Smooth muscle cell (in vitro differentiated cells): ENCODE measurements at regions not wholly inside any gene's neighbourhood (a gene's known extent, or its start where the extent isn't known, plus 50 kb on each side); places are given as distances from the start of the nearest gene placed in this dataset.

Experiments
- DNase-seq: peaks from one replicate; lab custom pipeline; 2025; ENCODE audit not compliant: unreplicated experiment; lab: John Stamatoyannopoulos, UW
- H2AFZ ChIP-seq: fragments of 200-600 bp; sonication (generic); 2 replicates; pipeline ENCODE4 v1.6.0; 2016; ENCODE audit warnings: antibody characterized with exemption, low read depth, mild to moderate bottlenecking
- H3F3A ChIP-seq: fragments of 200-600 bp; sonication (generic); 2 replicates; pipeline ENCODE4 v1.6.0; 2017; ENCODE audit warnings: antibody characterized with exemption, low read depth
- H3K27ac ChIP-seq: fragments of 200-600 bp; sonication (generic); 2 replicates; pipeline ENCODE4 v1.5.1; 2016; ENCODE audit warnings: low read depth, mild to moderate bottlenecking
- H3K27me3 ChIP-seq: fragments of 200-600 bp; sonication (generic); 2 replicates; pipeline ENCODE4 v1.6.1; 2016; ENCODE audit warnings: low read depth, mild to moderate bottlenecking
- H3K36me3 ChIP-seq: fragments of 200-600 bp; sonication (generic); 2 replicates; pipeline ENCODE4 v1.5.1; 2016; ENCODE audit warnings: low read depth
- H3K4me1 ChIP-seq: fragments of 200-600 bp; sonication (generic); 2 replicates; pipeline ENCODE4 v1.5.1; 2016; ENCODE audit warnings: low read depth
- H3K4me2 ChIP-seq: fragments of 200-600 bp; sonication (generic); 2 replicates; pipeline ENCODE4 v1.6.0; 2016; ENCODE audit warnings: mild to moderate bottlenecking
- H3K4me3 ChIP-seq: fragments of 200-600 bp; sonication (generic); 2 replicates; pipeline ENCODE4 v1.5.1; 2016; ENCODE audit warnings: mild to moderate bottlenecking
- H3K79me2 ChIP-seq: fragments of 200-600 bp; sonication (generic); 2 replicates; pipeline ENCODE4 v1.6.0; 2016; ENCODE audit warnings: low read depth, mild to moderate bottlenecking
- H3K9ac ChIP-seq: fragments of 200-600 bp; sonication (generic); 2 replicates; pipeline ENCODE4 v1.6.0; 2016; ENCODE audit warnings: low read depth
- H3K9me3 ChIP-seq: fragments of 200-600 bp; sonication (generic); replicated peaks from 2 replicates; pipeline ENCODE4 v1.5.1; 2016; ENCODE audit warnings: low read depth
- H4K20me1 ChIP-seq: fragments of 200-600 bp; sonication (generic); 2 replicates; pipeline ENCODE4 v1.6.0; 2016; ENCODE audit warnings: low read depth
- WGBS: methylation state at CpG from one replicate; pipeline ENCODE4 v1.1.7; 2016; ENCODE audit warnings: low lambda C conversion rate; 5-methylcytosine and 5-hydroxymethylcytosine counted together
- TF ChIP-seq, protein P1 (sequence below): fragments of 200-600 bp; sonication (generic); IDR thresholded peaks from 2 replicates; pipeline ENCODE4 v1.5.1; 2017; ENCODE audit warnings: borderline replicate concordance, mild to moderate bottlenecking, antibody characterized with exemption; ENCODE audit not compliant: insufficient read depth, poor library complexity, severe bottlenecking

DNA sequence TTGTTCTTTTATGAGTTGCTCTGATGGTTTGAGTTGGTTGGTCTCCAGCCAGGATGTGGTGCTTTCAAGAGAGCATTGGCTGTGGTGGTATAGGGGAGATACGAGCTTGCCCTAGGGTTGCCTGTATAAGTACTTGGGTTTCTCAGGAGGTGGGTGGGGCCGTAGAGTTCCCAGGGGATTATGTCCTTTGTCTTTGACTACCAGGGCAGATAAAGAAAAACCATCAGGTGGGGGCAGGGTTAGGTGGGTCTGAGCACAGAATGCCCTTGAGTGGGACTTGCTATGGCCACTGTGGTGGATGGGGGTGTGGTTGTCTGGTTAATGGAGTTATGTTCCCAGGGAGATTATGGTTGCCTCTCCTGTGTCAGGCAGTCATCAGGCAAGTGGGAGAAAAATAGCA is 247.9 kb upstream of the HAND2 start:
- no peaks in the 10 kb centered on the region for H3K27me3 ChIP-seq
- H3K27ac ChIP-seq: no peak overlapping the region
- H3F3A ChIP-seq: no peaks in the 10 kb centered on the region
- 91% methylated on average over 2 of the region's 2 CpGs for WGBS
- TF ChIP-seq, protein P1, sequence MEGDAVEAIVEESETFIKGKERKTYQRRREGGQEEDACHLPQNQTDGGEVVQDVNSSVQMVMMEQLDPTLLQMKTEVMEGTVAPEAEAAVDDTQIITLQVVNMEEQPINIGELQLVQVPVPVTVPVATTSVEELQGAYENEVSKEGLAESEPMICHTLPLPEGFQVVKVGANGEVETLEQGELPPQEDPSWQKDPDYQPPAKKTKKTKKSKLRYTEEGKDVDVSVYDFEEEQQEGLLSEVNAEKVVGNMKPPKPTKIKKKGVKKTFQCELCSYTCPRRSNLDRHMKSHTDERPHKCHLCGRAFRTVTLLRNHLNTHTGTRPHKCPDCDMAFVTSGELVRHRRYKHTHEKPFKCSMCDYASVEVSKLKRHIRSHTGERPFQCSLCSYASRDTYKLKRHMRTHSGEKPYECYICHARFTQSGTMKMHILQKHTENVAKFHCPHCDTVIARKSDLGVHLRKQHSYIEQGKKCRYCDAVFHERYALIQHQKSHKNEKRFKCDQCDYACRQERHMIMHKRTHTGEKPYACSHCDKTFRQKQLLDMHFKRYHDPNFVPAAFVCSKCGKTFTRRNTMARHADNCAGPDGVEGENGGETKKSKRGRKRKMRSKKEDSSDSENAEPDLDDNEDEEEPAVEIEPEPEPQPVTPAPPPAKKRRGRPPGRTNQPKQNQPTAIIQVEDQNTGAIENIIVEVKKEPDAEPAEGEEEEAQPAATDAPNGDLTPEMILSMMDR: no peak
- peaks cover 19% of the 10 kb centered on the region for H3K9me3 ChIP-seq
- H3K4me2 ChIP-seq: no peak overlapping the region
- no peak overlapping the region for H3K9ac ChIP-seq
- DNase-seq: no peak
- no peak overlapping the region for H2AFZ ChIP-seq
- no peak overlapping the region for H3K4me3 ChIP-seq
- H3K36me3 ChIP-seq: peaks cover 16% of the 10 kb centered on the region
- peaks cover 2% of the 10 kb centered on the region for H3K4me1 ChIP-seq
- H4K20me1 ChIP-seq: no peaks in the 10 kb centered on the region
- no peaks in the 10 kb centered on the region for H3K79me2 ChIP-seq

DNA sequence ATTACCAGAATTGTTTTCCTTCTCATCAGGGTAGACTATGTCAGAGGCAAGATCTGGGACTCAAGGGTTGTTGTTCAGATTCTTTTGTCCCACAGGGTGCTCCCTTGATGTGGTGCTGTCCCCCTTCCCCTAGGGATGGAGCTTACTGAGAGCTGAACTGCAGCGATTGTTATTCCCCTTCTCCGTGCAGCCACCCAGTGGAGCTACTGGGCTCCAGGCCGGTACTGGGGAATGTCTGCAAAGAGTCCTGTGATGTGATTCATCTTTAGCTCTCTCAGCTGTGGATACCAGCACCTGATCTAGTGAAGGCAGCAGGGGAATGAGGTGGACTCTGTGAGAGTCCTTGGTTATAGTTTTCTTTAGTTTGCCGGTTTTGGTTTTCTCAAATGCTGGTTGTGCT is 247.4 kb upstream of the HAND2 start:
- DNase-seq: no peak
- no peak overlapping the region for H3K4me2 ChIP-seq
- no peak overlapping the region for H2AFZ ChIP-seq
- no peaks in the 10 kb centered on the region for H3K27me3 ChIP-seq
- H3K27ac ChIP-seq: no peak overlapping the region
- H3K4me1 ChIP-seq: no peaks in the 10 kb centered on the region
- no peaks in the 10 kb centered on the region for H3K79me2 ChIP-seq
- peaks cover 16% of the 10 kb centered on the region for H3K36me3 ChIP-seq
- no peaks in the 10 kb centered on the region for H3F3A ChIP-seq
- WGBS: 93% methylated on average over 4 of the region's 4 CpGs
- peaks cover 19% of the 10 kb centered on the region for H3K9me3 ChIP-seq
- no peaks in the 10 kb centered on the region for H4K20me1 ChIP-seq
- no peak overlapping the region for H3K9ac ChIP-seq
- H3K4me3 ChIP-seq: no peak overlapping the region
- TF ChIP-seq, protein P1: no peak

DNA sequence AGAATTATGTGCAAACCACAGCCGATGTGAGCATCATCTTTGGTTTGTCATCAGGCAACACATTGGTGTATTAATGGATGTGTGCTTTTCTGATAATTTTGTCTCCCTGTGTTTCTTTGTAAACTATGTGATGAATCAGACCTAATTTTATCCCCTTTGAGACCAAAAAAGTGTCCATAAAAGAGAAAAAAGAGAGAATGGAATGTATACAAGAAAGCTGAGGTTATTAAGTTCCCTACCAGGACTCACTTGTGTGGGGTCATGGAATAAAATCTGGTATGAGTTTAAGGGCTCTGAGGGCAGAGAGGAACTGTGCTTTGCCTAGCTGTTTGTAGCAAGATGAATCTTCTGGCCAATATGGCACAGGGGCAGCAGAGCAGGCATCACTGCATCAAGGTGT is 239.5 kb upstream of the HAND2 start:
- DNase-seq: no peak
- no peaks in the 10 kb centered on the region for H3K79me2 ChIP-seq
- no peaks in the 10 kb centered on the region for H4K20me1 ChIP-seq
- no peaks in the 10 kb centered on the region for H3K9me3 ChIP-seq
- TF ChIP-seq, protein P1: no peak
- H3K4me3 ChIP-seq: no peak overlapping the region
- no peak overlapping the region for H3K9ac ChIP-seq
- no peaks in the 10 kb centered on the region for H3K27me3 ChIP-seq
- H2AFZ ChIP-seq: no peak overlapping the region
- no peaks in the 10 kb centered on the region for H3K36me3 ChIP-seq
- H3K4me1 ChIP-seq: no peaks in the 10 kb centered on the region
- no peak overlapping the region for H3K27ac ChIP-seq
- WGBS: 39% methylated on average over 1 of the region's 1 CpG
- H3K4me2 ChIP-seq: no peak overlapping the region
- no peaks in the 10 kb centered on the region for H3F3A ChIP-seq

DNA sequence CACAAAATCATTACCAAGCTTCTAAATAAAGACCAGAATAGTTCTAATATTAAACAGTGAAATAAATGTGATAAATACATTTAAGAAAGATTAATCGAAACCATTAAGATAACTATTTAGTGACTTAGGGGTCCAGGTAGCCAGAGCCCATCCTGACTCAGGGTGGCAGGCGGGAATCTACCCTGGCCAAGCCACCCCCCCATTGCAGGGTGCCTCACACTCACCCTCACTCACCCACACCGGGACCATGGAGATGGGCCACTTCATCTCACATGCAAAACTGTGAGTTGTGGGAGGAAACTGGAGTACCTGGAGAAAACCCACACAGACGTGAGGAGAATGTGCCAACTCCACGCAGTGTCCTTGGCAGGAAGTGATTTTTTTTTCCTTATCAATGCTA is 237.6 kb upstream of the HAND2 start:
- WGBS: 86% methylated on average over 5 of the region's 5 CpGs
- Histone ChIP-seq H3F3A (no peaks in the 10 kb centered on the region), H3K4me1 (no peaks in the 10 kb centered on the region), H4K20me1 (no peaks in the 10 kb centered on the region), H2AFZ (no peak overlapping the region), H3K9me3 (no peaks in the 10 kb centered on the region), H3K9ac (no peak overlapping the region), H3K27ac (no peak overlapping the region), H3K27me3 (no peaks in the 10 kb centered on the region), H3K79me2 (no peaks in the 10 kb centered on the region), H3K36me3 (no peaks in the 10 kb centered on the region), H3K4me2 (no peak overlapping the region), H3K4me3 (no peak overlapping the region)
- TF ChIP-seq, protein P1: no peak
- DNase-seq: no peak
